Osteoblast (primary cell): ENCODE measurements at regions not wholly inside any gene's neighbourhood (a gene's known extent, or its start where the extent isn't known, plus 50 kb on each side); places are given as distances from the start of the nearest gene placed in this dataset.

Experiments
- DNase-seq: peaks from one replicate; pipeline ENCODE4 v3.0.0; 2011; ENCODE audit warnings: low spot score, mixed read lengths; ENCODE audit not compliant: insufficient read length; ENCODE audit errors: missing footprints
- H2AFZ ChIP-seq: 2 replicates; pipeline ENCODE4 v1.6.0; 2011; ENCODE audit warnings: mild to moderate bottlenecking, low read length
- H3K27ac ChIP-seq: 2 replicates; pipeline ENCODE4 v1.5.1; 2011; ENCODE audit warnings: mild to moderate bottlenecking, low read depth, low read length, moderate library complexity
- H3K27me3 ChIP-seq: 2 replicates; pipeline ENCODE4 v1.6.0; 2012; ENCODE audit warnings: mild to moderate bottlenecking, control low read depth, inconsistent platforms, low read length, moderate library complexity; ENCODE audit not compliant: insufficient read depth
- H3K36me3 ChIP-seq: 2 replicates; pipeline ENCODE4 v1.5.1; 2011; ENCODE audit warnings: mild to moderate bottlenecking, low read length, control low read depth, moderate library complexity; ENCODE audit not compliant: insufficient read depth
- H3K4me1 ChIP-seq: 2 replicates; pipeline ENCODE4 v1.5.1; 2011; ENCODE audit warnings: mild to moderate bottlenecking, low read length, control low read depth, moderate library complexity; ENCODE audit not compliant: insufficient read depth
- H3K4me2 ChIP-seq: 2 replicates; pipeline ENCODE4 v1.6.0; 2011; ENCODE audit warnings: mild to moderate bottlenecking, low read length; ENCODE audit not compliant: insufficient read depth
- H3K4me3 ChIP-seq: fragments of 200-600 bp; sonication (generic); 3 replicates; pipeline ENCODE4 v1.5.1; 2012; ENCODE audit warnings: mild to moderate bottlenecking, low read length, inconsistent platforms; ENCODE audit not compliant: insufficient read depth
- H3K79me2 ChIP-seq: 2 replicates; pipeline ENCODE4 v1.6.0; 2012; ENCODE audit warnings: mild to moderate bottlenecking, low read length, control low read depth, inconsistent platforms; ENCODE audit not compliant: insufficient read depth
- H3K9me3 ChIP-seq: 2 replicates; pipeline ENCODE4 v1.5.1; 2011; ENCODE audit warnings: low read depth, low read length, control low read depth
- H4K20me1 ChIP-seq: 2 replicates; pipeline ENCODE4 v1.6.0; 2012; ENCODE audit warnings: mild to moderate bottlenecking, low read length, control low read depth; ENCODE audit not compliant: insufficient read depth
- TF ChIP-seq, protein P1 (sequence below): IDR thresholded peaks from 2 replicates; pipeline ENCODE4 v1.5.1; 2011; ENCODE audit warnings: mild to moderate bottlenecking, low read depth, low read length, moderate library complexity; ENCODE audit errors: extremely low read depth

DNA sequence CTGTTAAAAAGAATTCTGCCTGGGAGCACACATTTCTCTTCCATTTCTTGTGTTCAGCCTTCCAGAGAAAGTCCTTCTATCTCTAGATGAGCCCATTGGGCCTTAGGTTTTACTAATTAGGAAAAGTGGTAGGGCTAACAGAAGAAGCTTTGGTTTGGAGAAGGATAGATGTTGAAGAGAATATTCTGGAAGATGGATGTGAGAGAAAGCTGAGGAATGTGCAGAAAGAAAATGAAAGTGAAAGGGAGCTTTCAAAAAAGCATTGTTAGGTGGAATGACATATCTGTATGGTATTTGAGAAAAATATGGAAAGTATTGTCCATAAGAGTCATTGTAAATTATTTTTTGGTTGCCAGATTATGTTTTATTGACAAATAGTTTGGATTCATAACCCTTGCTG, 474.8 kb upstream of the SLIT2 start:
- no peak for DNase-seq
- H3K4me3 ChIP-seq, result peak overlapping the region; percentile 50
- no peaks in the 10 kb centered on the region for H3K27me3 ChIP-seq
- H3K4me1 ChIP-seq, result peaks cover 23% of the 10 kb centered on the region
- H3K79me2 ChIP-seq, result no peaks in the 10 kb centered on the region
- no peaks in the 10 kb centered on the region for H4K20me1 ChIP-seq
- peak overlapping the region; percentile 70 for H3K27ac ChIP-seq
- no peaks in the 10 kb centered on the region for H3K36me3 ChIP-seq
- peak overlapping the region; percentile 59 for H3K4me2 ChIP-seq
- H3K9me3 ChIP-seq, result no peaks in the 10 kb centered on the region
- H2AFZ ChIP-seq, result peak overlapping the region; percentile 52
- TF ChIP-seq, protein P1, sequence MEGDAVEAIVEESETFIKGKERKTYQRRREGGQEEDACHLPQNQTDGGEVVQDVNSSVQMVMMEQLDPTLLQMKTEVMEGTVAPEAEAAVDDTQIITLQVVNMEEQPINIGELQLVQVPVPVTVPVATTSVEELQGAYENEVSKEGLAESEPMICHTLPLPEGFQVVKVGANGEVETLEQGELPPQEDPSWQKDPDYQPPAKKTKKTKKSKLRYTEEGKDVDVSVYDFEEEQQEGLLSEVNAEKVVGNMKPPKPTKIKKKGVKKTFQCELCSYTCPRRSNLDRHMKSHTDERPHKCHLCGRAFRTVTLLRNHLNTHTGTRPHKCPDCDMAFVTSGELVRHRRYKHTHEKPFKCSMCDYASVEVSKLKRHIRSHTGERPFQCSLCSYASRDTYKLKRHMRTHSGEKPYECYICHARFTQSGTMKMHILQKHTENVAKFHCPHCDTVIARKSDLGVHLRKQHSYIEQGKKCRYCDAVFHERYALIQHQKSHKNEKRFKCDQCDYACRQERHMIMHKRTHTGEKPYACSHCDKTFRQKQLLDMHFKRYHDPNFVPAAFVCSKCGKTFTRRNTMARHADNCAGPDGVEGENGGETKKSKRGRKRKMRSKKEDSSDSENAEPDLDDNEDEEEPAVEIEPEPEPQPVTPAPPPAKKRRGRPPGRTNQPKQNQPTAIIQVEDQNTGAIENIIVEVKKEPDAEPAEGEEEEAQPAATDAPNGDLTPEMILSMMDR, result no peak

DNA sequence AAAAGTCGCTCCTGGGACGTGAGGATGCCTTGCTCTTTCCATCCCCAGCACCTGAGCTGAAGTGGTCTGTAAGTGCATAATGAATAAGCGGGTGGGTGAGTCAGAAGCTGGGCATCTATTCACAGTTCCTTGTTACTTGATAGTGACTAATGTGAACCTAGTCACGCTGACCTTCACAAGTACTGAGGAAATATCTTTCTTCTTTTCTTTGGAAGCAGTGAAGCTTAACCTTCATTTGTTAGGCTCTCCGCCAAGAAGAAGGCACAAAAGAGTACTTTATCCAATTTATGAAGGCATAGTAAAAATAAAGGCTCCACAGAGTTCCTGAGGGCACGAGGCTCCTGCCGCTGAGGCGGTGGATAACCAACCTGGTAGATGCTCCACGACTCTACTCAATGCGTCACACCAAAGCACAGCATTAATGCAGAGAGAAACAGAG, 475.7 kb upstream of the SLIT2 start:
- H3K4me1 ChIP-seq, result peaks cover 23% of the 10 kb centered on the region
- no peak overlapping the region for H3K4me3 ChIP-seq
- H3K36me3 ChIP-seq, result no peaks in the 10 kb centered on the region
- H3K4me2 ChIP-seq, result peak overlapping the region; percentile 57
- H3K79me2 ChIP-seq, result no peaks in the 10 kb centered on the region
- TF ChIP-seq, protein P1, result no peak
- no peaks in the 10 kb centered on the region for H4K20me1 ChIP-seq
- peak overlapping the region; percentile 70 for H3K27ac ChIP-seq
- H3K9me3 ChIP-seq, result no peaks in the 10 kb centered on the region
- no peak overlapping the region for H2AFZ ChIP-seq
- peak; percentile 88 for DNase-seq
- H3K27me3 ChIP-seq, result no peaks in the 10 kb centered on the region

DNA sequence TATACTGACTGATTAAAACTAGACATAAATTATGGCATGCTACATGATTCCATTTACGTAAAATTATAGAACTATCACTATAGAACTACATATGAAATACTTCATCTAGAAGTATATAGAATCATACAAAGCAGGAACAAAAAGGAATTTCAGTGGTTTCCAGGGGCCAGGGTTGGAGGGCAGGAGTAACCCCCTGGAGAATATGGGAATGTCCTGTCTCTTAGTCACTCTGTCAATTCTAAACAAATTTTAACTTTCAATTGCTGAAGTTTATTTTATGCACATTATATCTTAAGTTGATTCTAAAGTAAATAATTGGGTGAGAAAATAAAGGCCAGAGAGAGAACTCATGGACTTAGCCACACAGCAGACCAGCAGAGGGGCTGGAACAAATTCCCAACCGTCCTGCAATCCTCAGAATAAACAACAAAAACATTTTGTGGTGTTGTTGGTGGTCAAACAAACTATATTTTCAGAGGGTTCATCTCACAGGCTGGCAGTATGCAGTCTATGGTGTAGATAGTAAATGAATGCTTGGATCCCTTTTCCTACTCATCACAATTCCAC, 476.9 kb upstream of the SLIT2 start:
- DNase-seq, result peak; percentile 65
- peak overlapping the region; percentile 34 for H3K27ac ChIP-seq
- H3K36me3 ChIP-seq, result no peaks in the 10 kb centered on the region
- no peak overlapping the region for H3K4me2 ChIP-seq
- H3K4me1 ChIP-seq, result peaks cover 23% of the 10 kb centered on the region
- H4K20me1 ChIP-seq, result no peaks in the 10 kb centered on the region
- H3K4me3 ChIP-seq, result no peak overlapping the region
- H3K79me2 ChIP-seq, result no peaks in the 10 kb centered on the region
- no peaks in the 10 kb centered on the region for H3K27me3 ChIP-seq
- H3K9me3 ChIP-seq, result peaks cover 1% of the 10 kb centered on the region
- H2AFZ ChIP-seq, result no peak overlapping the region
- TF ChIP-seq, protein P1, result no peak

DNA sequence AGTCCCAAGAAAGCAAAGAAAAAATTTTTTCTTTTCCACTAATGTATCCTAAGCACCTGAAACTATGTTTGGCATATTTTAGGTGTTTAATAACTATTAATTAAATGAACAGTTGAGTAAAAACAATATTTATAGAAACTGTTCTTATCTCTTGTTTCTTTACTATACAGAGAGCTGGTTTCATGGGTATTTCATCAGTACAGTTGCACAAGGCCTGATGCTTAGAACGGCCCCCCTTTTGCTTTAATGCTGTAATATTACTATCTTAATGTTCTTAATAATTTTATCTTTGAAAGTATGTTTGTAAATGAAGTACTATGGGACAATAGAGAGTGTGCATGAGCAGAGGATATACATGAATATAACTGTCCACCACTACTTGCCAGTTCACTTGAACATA, 479.1 kb upstream of the SLIT2 start:
- Histone ChIP-seq H3K4me3 (no peak overlapping the region), H4K20me1 (no peaks in the 10 kb centered on the region), H3K4me2 (no peak overlapping the region), H3K27ac (no peak overlapping the region), H3K4me1 (peaks cover 23% of the 10 kb centered on the region), H2AFZ (no peak overlapping the region), H3K9me3 (peaks cover 1% of the 10 kb centered on the region), H3K27me3 (no peaks in the 10 kb centered on the region), H3K79me2 (no peaks in the 10 kb centered on the region), H3K36me3 (no peaks in the 10 kb centered on the region)
- TF ChIP-seq, protein P1, result no peak
- no peak for DNase-seq
